Peyer's patch (tissue), 4 donors: ENCODE measurements at regions not wholly inside any gene's neighbourhood (a gene's known extent, or its start where the extent isn't known, plus 50 kb on each side); places are given as distances from the start of the nearest gene placed in this dataset.

Experiments used
- POLR2A ChIP-seq, 2 donors: fragments of 450-650 bp; IDR thresholded peaks; one replicate each; pipeline ENCODE4 v1.5.1; 2017; ENCODE audit warnings: antibody characterized with exemption in 2 of 2, mild to moderate bottlenecking in 2 of 2, moderate library complexity in 2 of 2
- TF ChIP-seq, protein P1 (sequence below), 6 experiments: fragments of 450-650 bp in 4 of 6; fragments of 200-600 bp in 2 of 6; sonication (generic) in 1 of 6; IDR thresholded peaks; one replicate each; pipeline ENCODE4 v1.5.1; 2017 to 2019; ENCODE audit warnings: antibody characterized with exemption in 6 of 6, mild to moderate bottlenecking in 3 of 6, moderate library complexity in 1 of 6

DNA sequence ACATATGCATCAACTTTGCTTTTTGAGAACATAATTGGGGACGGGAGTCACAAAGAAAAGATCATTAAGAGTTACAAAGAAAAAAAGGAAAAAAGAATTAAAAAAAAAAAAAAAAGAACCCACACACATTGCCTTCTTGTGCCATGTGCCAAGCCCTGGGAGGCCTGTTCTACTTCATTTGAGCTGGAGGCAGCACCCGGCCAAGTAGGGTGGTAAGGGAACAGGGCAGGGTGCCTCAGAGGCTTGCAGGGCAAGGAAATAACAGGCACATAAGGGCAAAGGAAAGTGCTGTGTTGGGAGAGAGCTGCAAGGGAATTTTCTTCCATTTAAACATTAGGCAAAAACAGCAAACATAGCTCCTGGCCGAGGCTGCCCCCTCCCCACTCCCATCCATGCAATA is 418.0 kb downstream of the TMEM182 start:
- no peak for TF ChIP-seq POLR2A (IDR thresholded peaks at IDR 0.05)
- TF ChIP-seq, protein P1, sequence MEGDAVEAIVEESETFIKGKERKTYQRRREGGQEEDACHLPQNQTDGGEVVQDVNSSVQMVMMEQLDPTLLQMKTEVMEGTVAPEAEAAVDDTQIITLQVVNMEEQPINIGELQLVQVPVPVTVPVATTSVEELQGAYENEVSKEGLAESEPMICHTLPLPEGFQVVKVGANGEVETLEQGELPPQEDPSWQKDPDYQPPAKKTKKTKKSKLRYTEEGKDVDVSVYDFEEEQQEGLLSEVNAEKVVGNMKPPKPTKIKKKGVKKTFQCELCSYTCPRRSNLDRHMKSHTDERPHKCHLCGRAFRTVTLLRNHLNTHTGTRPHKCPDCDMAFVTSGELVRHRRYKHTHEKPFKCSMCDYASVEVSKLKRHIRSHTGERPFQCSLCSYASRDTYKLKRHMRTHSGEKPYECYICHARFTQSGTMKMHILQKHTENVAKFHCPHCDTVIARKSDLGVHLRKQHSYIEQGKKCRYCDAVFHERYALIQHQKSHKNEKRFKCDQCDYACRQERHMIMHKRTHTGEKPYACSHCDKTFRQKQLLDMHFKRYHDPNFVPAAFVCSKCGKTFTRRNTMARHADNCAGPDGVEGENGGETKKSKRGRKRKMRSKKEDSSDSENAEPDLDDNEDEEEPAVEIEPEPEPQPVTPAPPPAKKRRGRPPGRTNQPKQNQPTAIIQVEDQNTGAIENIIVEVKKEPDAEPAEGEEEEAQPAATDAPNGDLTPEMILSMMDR (IDR thresholded peaks at IDR 0.05) = no peak
